ENCODE measurements at regions not wholly inside any gene's neighbourhood (a gene's known extent, or its start where the extent isn't known, plus 50 kb on each side); places are given as distances from the start of the nearest gene placed in this dataset.

GRCh38 chr13:107548338-107548737, 667.0 kb downstream of the LIG4 start:
- no peak for DNase-seq

GRCh38 chr13:107545946-107546502, 669.3 kb downstream of the LIG4 start:
- DNase-seq: no peak

- no peak for DNase-seq
Measured at GRCh38 chr13:107534548-107534947, 680.8 kb downstream of the LIG4 start.

GRCh38 chr13:107531816-107532215, 683.5 kb downstream of the LIG4 start:
- no peak for DNase-seq

- DNase-seq: no peak
Measured at GRCh38 chr13:107531180-107531579, 684.2 kb downstream of the LIG4 start.

- DNase-seq: no peak
Measured at GRCh38 chr13:107529035-107529434, 686.3 kb downstream of the LIG4 start.

GRCh38 chr13:107518780-107519179, 696.6 kb downstream of the LIG4 start:
- DNase-seq: no peak

- DNase-seq: no peak
Measured at GRCh38 chr13:107518292-107518691, 697.0 kb downstream of the LIG4 start.

GRCh38 chr13:107516517-107516916, 698.8 kb downstream of the LIG4 start:
- no peak for DNase-seq

- no peak for DNase-seq
Measured at GRCh38 chr13:107512551-107512950, 702.8 kb downstream of the LIG4 start.

GRCh38 chr13:107497661-107498060, 717.7 kb downstream of the LIG4 start:
- DNase-seq: peak in 1 of 3 donors; percentile 4

GRCh38 chr13:107493266-107493665, 722.1 kb downstream of the LIG4 start:
- no peak for DNase-seq

- DNase-seq: no peak
Measured at GRCh38 chr13:107482688-107483087, 732.6 kb downstream of the LIG4 start.

GRCh38 chr13:107480130-107480529, 735.2 kb downstream of the LIG4 start:
- DNase-seq: no peak

- DNase-seq: no peak
Measured at GRCh38 chr13:107477772-107478379, 737.5 kb downstream of the LIG4 start.

GRCh38 chr13:107475753-107476453, 739.4 kb downstream of the LIG4 start:
- no peak for DNase-seq

- no peak for DNase-seq
Measured at GRCh38 chr13:107473253-107473652, 742.1 kb downstream of the LIG4 start.

- DNase-seq: no peak
Measured at GRCh38 chr13:107466326-107467099, 748.8 kb downstream of the LIG4 start.

GRCh38 chr13:107462501-107462900, 752.8 kb downstream of the LIG4 start:
- DNase-seq: no peak

GRCh38 chr13:107461751-107462150, 753.6 kb downstream of the LIG4 start:
- DNase-seq: no peak

- DNase-seq: no peak
Measured at GRCh38 chr13:107459430-107459829, 755.9 kb downstream of the LIG4 start.

- DNase-seq: no peak
Measured at GRCh38 chr13:107458269-107458668, 757.1 kb downstream of the LIG4 start.

- DNase-seq: no peak
Measured at GRCh38 chr13:107457686-107458085, 757.6 kb downstream of the LIG4 start.

- no peak for DNase-seq
Measured at GRCh38 chr13:107456431-107456830, 758.9 kb downstream of the LIG4 start.

Measured in suppressor macrophage treated with lipopolysaccharide for 1 hour (primary cell).